ENCODE measurements at regions not wholly inside any gene's neighbourhood (a gene's known extent, or its start where the extent isn't known, plus 50 kb on each side); places are given as distances from the start of the nearest gene placed in this dataset.
"Not testable (repeated sequence)": the region's sequence is repeated elsewhere in the genome, so short reads cannot be mapped to it uniquely, and the experiment has no call there.

GRCh38 chr10:84879991-84880390, 551.6 kb downstream of the CCSER2 start:
- H2AFZ ChIP-seq (ENCODE audit: low read depth, low read length), result no peak overlapping the region
- ChIA-PET POLR2A (no interaction called here), CTCF (ENCODE audit: low intra/inter-chr PET ratio) (no interaction called here)
- H3K4me3 ChIP-seq, result no peak overlapping the region
- H3K4me1 ChIP-seq (replicated peaks in 1 of 2; ENCODE audit: control insufficient read depth in 2 of 2, insufficient read depth in 2 of 2, low read length in 2 of 2), result no peaks in the 10 kb centered on the region
- no peaks in the 10 kb centered on the region; the same call in 1 of the 2 replicates for H3K9me3 ChIP-seq (replicated peaks; ENCODE audit: control insufficient read depth, insufficient read depth, low read depth, low read length)
- BruUV-seq (replicated peaks), result no TSS peak
- H3K9me1 ChIP-seq (ENCODE audit: control insufficient read depth, insufficient read depth, low read length), result no peaks in the 10 kb centered on the region
- TF ChIP-seq POLR2G (IDR thresholded peaks at IDR 0.05; ENCODE audit: low read depth, low read length), result no peak
- H4K20me1 ChIP-seq (replicated peaks; ENCODE audit: control insufficient read depth, insufficient read depth, low read length), result no peaks in the 10 kb centered on the region
- no peak overlapping the region for H3K9ac ChIP-seq (ENCODE audit: insufficient read depth in 1 of 2, low read depth in 2 of 2, low read length in 2 of 2)
- no peak overlapping the region for H3K4me2 ChIP-seq (ENCODE audit: insufficient read depth, low read length)
- H3K27ac ChIP-seq (ENCODE audit: extremely low read depth, low read depth, low read length), result no peak overlapping the region
- ATAC-seq (no peak), FAIRE-seq (no peak), DNase-seq (ENCODE audit: extremely low read depth in 1 of 4, low spot score in 3 of 4) (no peak)
- WGBS (ENCODE audit: insufficient coverage, low coverage, missing lambda C conversion rate), result 0% methylated on average over 2 of the region's 2 CpGs
- no peaks in the 10 kb centered on the region for H3K79me2 ChIP-seq (ENCODE audit: control insufficient read depth, insufficient read depth, low read length)
- H3K36me3 ChIP-seq (ENCODE audit: control insufficient read depth, insufficient read depth, low read length), result no peaks in the 10 kb centered on the region
- H3K27me3 ChIP-seq (ENCODE audit: control insufficient read depth in 2 of 2, insufficient read depth in 2 of 2, low read length in 2 of 2), result no peaks in the 10 kb centered on the region
- intact Hi-C loops (cut with micrococcal nuclease) (no loop called here), in situ Hi-C loops (cut with MboI) (no loop called here)

- POLR2A ChIA-PET; CTCF ChIA-PET (ENCODE audit: low intra/inter-chr PET ratio); H3K9ac ChIP-seq (ENCODE audit: insufficient read depth in 1 of 2, low read depth in 2 of 2, low read length in 2 of 2); H3K4me2 ChIP-seq (ENCODE audit: insufficient read depth, low read length); H4K20me1 ChIP-seq (replicated peaks; ENCODE audit: control insufficient read depth, insufficient read depth, low read length); H3K9me3 ChIP-seq (replicated peaks; ENCODE audit: control insufficient read depth, insufficient read depth, low read depth, low read length); H3K4me3 ChIP-seq; H3K27me3 ChIP-seq (ENCODE audit: control insufficient read depth in 2 of 2, insufficient read depth in 2 of 2, low read length in 2 of 2); DNase-seq (ENCODE audit: extremely low read depth in 1 of 4, low spot score in 3 of 4); in situ Hi-C loops (cut with MboI); ATAC-seq; H3K9me1 ChIP-seq (ENCODE audit: control insufficient read depth, insufficient read depth, low read length); H3K36me3 ChIP-seq (ENCODE audit: control insufficient read depth, insufficient read depth, low read length); FAIRE-seq; H3K27ac ChIP-seq (ENCODE audit: extremely low read depth, low read depth, low read length); H3K79me2 ChIP-seq (ENCODE audit: control insufficient read depth, insufficient read depth, low read length); H2AFZ ChIP-seq (ENCODE audit: low read depth, low read length); H3K4me1 ChIP-seq (replicated peaks in 1 of 2; ENCODE audit: control insufficient read depth in 2 of 2, insufficient read depth in 2 of 2, low read length in 2 of 2); BruUV-seq (replicated peaks); intact Hi-C loops (cut with micrococcal nuclease): not testable (repeated sequence)
- WGBS (ENCODE audit: insufficient coverage, low coverage, missing lambda C conversion rate), result 0% methylated on average over 3 of the region's 3 CpGs
Observed at GRCh38 chr10:84881696-84882095, 553.3 kb downstream of the CCSER2 start.

Data from K562 (cell line).